PC-3 (cell line): ENCODE measurements at regions not wholly inside any gene's neighbourhood (a gene's known extent, or its start where the extent isn't known, plus 50 kb on each side); places are given as distances from the start of the nearest gene placed in this dataset.
"Not testable (repeated sequence)": the region's sequence is repeated elsewhere in the genome, so short reads cannot be mapped to it uniquely, and the experiment has no call there.

Experiments
- CTCF ChIP-seq: fragments of 300-600 bp; sonication (generic); conservative IDR thresholded peaks from 2 replicates; pipeline ENCODE4 v1.5.1; 2017; ENCODE audit warnings: antibody characterized with exemption, low read depth, mild to moderate bottlenecking, low read length
- EZH2 ChIP-seq: fragments of 300-600 bp; sonication (generic); IDR thresholded peaks from one replicate; pipeline ENCODE4 v1.6.1; 2017; ENCODE audit warnings: antibody characterized with exemption, mild to moderate bottlenecking, low read length; ENCODE audit not compliant: unreplicated experiment

- not testable (repeated sequence) for TF ChIP-seq CTCF, EZH2
Observed at GRCh38 chr7:35945621-35946020, 144.8 kb downstream of the SEPTIN7 start.
